ENCODE measurements at regions not wholly inside any gene's neighbourhood (a gene's known extent, or its start where the extent isn't known, plus 50 kb on each side); places are given as distances from the start of the nearest gene placed in this dataset.

DNA sequence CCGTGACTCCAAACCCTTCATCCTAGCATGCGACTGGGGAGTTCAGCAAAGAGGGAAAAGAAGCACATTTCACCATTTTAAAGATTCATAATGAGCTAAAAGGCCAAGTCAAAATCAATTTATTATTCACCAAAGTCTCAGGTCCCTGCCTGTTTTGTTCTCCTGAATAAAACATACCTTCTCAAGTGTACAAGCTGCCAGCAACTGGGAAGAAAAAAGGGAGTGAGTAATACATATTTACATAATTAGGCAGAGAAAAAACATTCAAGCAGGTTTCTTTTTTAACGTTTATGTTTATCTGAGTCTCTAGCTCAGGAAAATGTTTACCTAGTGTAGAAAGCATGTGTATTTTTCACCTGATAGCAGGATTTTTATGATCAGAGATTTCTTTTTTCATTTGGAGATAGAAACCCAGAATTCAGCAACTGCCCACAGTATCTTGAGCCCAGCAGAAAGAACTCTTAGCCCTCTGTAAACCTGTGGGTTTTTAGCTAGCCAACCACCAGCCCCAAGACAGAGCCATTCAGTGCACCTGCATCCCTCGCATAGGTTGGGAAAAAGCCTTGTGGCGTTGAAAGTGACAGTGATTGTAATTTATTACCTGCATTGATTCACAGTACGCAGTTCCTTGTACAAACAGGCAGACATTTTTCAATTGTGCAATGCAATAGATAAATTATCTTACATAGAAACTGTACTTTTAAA, 117.9 kb upstream of the GRIA1 start:
- TF ChIP-seq, protein P1, sequence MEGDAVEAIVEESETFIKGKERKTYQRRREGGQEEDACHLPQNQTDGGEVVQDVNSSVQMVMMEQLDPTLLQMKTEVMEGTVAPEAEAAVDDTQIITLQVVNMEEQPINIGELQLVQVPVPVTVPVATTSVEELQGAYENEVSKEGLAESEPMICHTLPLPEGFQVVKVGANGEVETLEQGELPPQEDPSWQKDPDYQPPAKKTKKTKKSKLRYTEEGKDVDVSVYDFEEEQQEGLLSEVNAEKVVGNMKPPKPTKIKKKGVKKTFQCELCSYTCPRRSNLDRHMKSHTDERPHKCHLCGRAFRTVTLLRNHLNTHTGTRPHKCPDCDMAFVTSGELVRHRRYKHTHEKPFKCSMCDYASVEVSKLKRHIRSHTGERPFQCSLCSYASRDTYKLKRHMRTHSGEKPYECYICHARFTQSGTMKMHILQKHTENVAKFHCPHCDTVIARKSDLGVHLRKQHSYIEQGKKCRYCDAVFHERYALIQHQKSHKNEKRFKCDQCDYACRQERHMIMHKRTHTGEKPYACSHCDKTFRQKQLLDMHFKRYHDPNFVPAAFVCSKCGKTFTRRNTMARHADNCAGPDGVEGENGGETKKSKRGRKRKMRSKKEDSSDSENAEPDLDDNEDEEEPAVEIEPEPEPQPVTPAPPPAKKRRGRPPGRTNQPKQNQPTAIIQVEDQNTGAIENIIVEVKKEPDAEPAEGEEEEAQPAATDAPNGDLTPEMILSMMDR (IDR thresholded peaks at IDR 0.05): no peak
- no peak for TF ChIP-seq POLR2AphosphoS5 (IDR thresholded peaks at IDR 0.05)
- TF ChIP-seq POLR2A (IDR thresholded peaks at IDR 0.05): no peak
- no peak for TF ChIP-seq EP300 (IDR thresholded peaks at IDR 0.05)
